Middle frontal gyrus (tissue), 1 donor: ENCODE measurements at regions not wholly inside any gene's neighbourhood (a gene's known extent, or its start where the extent isn't known, plus 50 kb on each side); places are given as distances from the start of the nearest gene placed in this dataset.
"Not testable (repeated sequence)": the region's sequence is repeated elsewhere in the genome, so short reads cannot be mapped to it uniquely, and the experiment has no call there.

Source experiments
- DNase-seq: peaks from one replicate; pipeline ENCODE4 v3.0.0-alpha.2; 2015; ENCODE audit warnings: low spot score; ENCODE audit errors: extremely low spot score

GRCh38 chr5:88615767-88616166 is 267.2 kb downstream of the MEF2C start:
- DNase-seq: not testable (repeated sequence)

DNA sequence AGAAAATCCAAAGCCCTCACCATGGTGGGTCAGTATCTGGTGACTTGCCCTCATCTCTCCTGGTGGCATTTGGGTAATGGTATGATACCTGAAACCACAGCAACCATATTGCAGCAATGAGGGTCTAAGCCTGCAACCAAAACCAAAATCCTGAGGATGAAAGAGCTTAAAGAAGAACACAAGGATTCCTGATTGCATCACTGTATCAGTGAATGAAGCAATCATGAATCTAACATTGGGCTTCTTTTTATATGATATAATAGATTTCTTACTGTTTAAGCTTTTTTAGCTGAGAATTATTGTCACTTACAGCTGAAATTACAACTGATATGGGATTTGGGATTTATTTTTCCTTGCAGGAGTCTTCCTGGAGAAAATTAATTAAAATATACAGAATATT is 269.9 kb downstream of the MEF2C start:
- no peak for DNase-seq

GRCh38 chr5:88610586-88610985 is 272.4 kb downstream of the MEF2C start:
- no peak for DNase-seq

- no peak for DNase-seq
Observed at GRCh38 chr5:88607492-88607891, 275.5 kb downstream of the MEF2C start.

GRCh38 chr5:88606626-88607025 is 276.4 kb downstream of the MEF2C start:
- no peak for DNase-seq

- no peak for DNase-seq
Observed at GRCh38 chr5:88606173-88606572, 276.8 kb downstream of the MEF2C start.

DNA sequence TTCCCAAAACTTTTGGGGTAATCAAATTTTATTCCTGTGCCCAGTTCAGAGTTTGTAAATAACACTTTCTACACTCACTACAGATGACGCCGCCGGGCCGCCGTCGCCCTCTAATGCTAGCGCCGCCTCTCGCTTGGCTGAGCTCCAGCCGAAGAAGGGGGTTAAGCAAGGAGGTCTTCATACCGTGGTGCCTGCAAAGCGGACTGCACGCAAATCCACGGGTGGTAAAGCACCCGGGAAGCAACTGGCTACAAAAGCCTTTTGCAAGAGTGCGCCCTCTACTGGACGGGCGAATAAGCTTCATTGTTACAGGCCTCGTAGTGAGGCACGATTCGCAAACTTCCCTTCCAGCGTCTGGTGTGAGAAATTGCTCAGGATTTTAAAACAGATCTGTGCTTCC is 280.4 kb downstream of the MEF2C start:
- no peak for DNase-seq

DNA sequence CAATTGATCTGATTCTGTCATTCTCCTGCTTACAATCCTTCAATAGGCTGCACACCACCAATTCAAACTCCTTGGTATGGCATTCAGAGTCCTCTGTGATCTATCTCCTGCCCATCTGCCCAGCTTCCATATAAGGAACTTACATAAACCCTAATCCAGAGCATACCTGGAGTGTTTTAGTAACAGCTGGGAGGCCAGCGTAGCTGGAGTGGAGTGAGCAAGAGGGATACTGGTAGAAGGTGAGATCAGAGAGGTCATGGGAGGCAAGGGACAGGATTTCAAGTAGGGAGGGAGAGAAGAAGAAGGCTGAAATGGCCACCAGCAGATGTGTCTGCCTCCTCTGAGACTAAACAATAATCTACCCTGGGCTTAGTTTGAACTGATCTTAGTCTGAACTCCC is 288.5 kb downstream of the MEF2C start:
- DNase-seq: no peak

- DNase-seq: no peak
Observed at GRCh38 chr5:88588609-88589008, 294.4 kb downstream of the MEF2C start.

DNA sequence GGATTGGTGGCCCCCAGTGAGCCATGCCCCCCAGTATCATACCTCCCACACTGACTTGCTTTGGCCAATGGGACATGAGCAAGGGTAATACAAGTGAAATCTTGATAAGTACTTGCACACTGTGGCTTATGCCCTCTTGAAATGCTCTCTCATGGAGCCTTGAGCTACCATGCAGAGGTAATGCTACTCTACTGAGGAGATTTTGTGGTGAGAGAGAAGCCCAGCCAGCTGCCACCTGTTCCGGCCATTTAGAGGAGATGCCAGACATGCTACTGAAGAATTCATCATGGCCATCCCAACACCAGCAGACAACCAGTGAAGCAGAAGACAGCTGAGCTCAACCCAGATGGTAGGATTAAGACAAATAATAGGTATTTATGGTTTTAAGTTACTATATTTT is 299.5 kb downstream of the MEF2C start:
- no peak for DNase-seq

DNA sequence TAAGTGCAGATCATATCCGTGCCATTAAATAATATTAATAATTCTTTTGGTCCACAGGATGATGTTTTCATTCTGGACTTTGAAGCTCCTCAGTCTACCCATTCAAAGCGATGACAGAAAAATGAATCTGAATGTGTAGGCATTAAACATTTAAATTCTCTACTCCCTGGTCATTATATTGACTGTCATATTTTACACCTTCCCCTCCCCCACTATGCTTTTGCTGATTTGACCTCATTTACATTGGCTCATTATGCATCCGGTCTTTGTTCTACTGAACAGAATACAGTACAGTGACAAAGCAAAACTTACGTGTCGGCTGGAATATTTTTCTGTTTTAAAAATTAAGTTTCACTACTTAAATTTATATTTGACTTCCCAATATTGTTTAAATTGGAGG is 289.7 kb upstream of the TMEM161B start:
- no peak for DNase-seq

DNA sequence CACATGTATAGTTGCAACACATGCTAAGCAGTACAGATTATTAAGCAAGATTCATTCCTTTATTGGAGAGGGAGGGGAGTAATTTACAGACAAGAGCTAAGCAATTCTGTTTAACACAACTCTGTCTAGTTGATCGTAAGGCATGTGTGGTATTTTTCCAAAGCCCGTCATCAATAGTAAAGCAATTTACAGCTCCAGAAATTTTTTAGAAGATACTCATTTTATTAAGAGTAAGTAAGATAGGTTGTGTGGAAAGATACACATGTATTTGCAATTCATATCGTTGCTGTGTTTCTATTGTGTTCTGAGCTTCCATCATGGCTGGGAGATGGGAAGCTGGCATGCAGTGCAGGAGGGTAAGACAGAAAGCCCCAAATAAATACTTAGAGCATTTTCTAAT is 289.2 kb upstream of the TMEM161B start:
- no peak for DNase-seq

DNA sequence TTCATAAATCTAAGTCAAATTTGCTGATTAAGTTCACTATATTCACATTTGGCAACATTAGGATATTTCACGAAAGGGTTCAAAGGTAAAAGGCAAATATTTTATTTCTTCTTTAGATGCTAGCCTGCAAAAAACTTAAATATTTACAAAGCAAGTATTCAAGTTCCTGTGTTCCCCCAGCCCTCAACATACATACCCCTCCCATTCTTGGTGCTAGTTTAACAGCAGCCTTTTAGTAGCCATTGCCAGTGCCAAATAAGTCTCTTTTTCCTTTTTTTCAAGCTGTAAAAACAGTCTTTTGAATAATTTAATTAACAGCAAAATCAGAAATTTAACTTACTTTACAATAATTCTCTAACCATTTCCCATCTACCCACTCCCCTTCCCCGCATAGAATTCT is 288.5 kb upstream of the TMEM161B start:
- no peak for DNase-seq

DNA sequence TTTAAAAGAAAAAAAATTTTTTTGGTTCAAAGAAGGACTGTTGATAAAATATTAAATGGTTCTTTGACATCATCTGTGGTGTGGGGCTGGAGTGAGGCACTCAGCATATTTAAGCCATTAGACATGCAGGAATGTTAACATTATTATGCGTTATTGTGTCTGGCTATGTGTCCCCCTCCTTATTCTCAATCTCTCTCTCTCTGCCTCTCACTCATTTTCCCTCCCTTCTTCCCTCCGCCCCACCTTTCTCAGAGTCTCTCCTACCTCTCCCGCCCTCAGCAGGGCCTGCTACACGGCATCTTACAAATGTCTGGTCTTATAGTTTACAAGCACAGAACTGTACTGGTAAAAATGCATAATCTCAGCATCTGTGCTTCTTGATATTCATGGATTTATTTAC is 287.8 kb upstream of the TMEM161B start:
- no peak for DNase-seq

GRCh38 chr5:88555674-88556073 is 287.0 kb upstream of the TMEM161B start:
- DNase-seq: no peak

DNA sequence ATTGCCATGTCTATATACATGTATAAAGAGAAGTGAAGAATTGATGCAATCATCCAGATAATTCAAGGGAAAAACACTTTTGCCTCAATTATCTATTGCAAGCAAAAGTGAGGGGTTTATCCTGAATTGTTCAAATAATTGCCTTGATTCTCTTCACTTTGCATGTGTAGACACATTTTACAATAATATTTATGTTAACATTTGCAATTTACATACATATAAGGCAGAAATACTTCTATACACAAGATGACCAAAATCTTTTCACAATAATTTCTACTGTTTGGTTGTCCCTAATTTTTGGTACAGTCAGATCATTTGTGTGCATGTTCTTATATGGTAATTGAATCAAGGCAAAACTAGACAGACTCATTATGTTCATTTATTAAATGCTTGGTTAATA is 285.3 kb upstream of the TMEM161B start:
- no peak for DNase-seq

DNA sequence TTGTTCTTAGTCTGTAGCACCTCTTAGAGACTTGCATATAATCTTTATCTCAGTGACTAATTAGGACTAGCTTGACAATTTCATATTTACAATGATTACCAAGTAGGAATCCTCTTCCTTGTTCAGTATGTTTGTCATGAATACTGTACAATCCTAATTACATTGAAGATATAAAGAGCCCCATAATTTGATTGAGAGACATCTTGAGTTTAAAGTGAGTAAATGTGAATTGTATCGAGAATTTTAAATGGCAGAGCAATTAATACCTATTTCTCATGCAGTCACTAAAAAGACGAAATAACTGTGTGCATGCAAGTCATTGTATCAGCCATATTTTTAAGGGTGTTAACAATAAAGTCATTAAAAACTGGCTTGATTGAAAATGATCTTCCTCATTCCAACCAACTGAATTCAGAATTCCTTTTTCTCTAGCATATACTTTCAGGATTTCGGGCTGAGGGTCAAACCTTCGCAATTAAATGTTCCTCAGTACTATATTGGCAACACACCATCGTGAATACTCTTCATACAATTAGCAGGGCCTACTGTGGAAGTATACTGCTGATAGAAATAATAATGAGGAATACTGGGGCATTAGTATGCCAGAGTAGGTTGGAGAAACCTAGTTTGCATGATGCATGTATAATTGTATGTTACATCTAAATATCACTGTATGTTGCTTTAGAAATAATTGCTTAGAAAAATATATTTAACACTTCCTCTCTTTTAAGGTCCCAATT is 284.7 kb upstream of the TMEM161B start:
- no peak for DNase-seq

GRCh38 chr5:88552426-88552825 is 283.8 kb upstream of the TMEM161B start:
- no peak for DNase-seq

- peak; percentile 20 for DNase-seq
Observed at GRCh38 chr5:88551724-88552345, 283.2 kb upstream of the TMEM161B start.

DNA sequence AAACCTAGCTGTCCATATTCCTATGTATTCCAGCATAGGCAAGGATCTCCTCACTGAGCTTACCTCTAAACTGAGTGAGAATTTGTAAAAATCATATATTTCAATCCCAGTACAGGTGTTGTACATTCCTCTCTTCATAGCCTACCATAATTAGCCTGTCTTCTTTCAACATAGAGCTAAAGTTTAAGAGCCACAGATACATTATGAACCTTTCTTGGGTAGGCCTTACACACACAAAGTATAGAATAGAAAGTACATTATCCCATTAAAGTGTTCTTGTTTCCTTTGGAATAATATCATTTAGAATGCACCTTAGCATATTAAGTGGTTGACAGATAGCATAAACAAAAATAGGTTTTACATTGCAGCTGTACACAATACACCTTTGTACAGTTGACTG is 282.1 kb upstream of the TMEM161B start:
- DNase-seq: no peak

- no peak for DNase-seq
Observed at GRCh38 chr5:88548136-88548805, 279.6 kb upstream of the TMEM161B start.

DNA sequence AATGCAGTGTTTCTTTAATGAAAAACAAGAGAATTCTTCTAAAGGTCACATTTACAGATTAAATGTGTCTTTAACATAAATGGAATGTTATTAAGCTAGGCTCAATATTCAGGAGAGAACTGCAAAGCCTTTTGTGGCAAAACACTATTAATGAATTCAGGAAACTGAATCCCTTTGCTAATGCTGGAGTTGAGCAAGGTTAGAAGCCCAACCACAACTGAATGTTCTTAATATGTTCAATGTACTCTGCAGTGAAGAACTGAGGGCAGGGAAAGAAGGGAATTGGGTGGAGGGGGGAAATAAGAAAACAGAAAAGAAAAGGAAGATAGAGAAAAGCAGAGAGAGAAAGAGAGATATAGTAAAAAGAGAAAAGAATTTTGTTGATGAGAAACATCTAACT is 276.7 kb upstream of the TMEM161B start:
- DNase-seq: no peak

- DNase-seq: no peak
Observed at GRCh38 chr5:88544671-88545070, 276.0 kb upstream of the TMEM161B start.
